Left ventricle myocardium inferior (tissue), 1 donor: ENCODE measurements at regions not wholly inside any gene's neighbourhood (a gene's known extent, or its start where the extent isn't known, plus 50 kb on each side); places are given as distances from the start of the nearest gene placed in this dataset.
"Not testable (repeated sequence)": the region's sequence is repeated elsewhere in the genome, so short reads cannot be mapped to it uniquely, and the experiment has no call there.

Experiments
- DNase-seq: peaks from one replicate; pipeline ENCODE4 v3.0.0-alpha.2; 2020
- H3K27ac ChIP-seq: fragments of 200-600 bp; replicated peaks from 2 replicates; pipeline ENCODE4 v1.8.0; 2021
- H3K27me3 ChIP-seq: fragments of 200-600 bp; 2 replicates; pipeline ENCODE4 v1.8.0; 2021; ENCODE audit warnings: low read depth
- H3K36me3 ChIP-seq: fragments of 200-600 bp; 2 replicates; pipeline ENCODE4 v1.8.0; 2021
- H3K4me1 ChIP-seq: fragments of 200-600 bp; 2 replicates; pipeline ENCODE4 v1.8.0; 2021
- H3K4me3 ChIP-seq: fragments of 200-600 bp; 2 replicates; pipeline ENCODE4 v1.8.0; 2021; ENCODE audit warnings: mild to moderate bottlenecking, moderate library complexity
- H3K9me3 ChIP-seq: fragments of 200-600 bp; replicated peaks from 2 replicates; pipeline ENCODE4 v1.8.0; 2021
- intact Hi-C: fragments of 100-400 bp; cut with micrococcal nuclease; formaldehyde crosslinking; loops from one replicate; pipeline ENCODE4 v1.11.0; 2022
- TF ChIP-seq, protein P1 (sequence below): fragments of 200-600 bp; IDR thresholded peaks from 2 replicates; pipeline ENCODE4 v1.8.0; 2021; ENCODE audit warnings: antibody characterized with exemption, mild to moderate bottlenecking, borderline replicate concordance
- donor health status: DM: no; HTN: yes; CAD: no; lungs with severe emphysema.

- Histone ChIP-seq H3K4me1 (no peaks in the 10 kb centered on the region), H3K4me3 (no peak overlapping the region), H3K27me3 (no peaks in the 10 kb centered on the region), H3K9me3 (peaks cover 17% of the 10 kb centered on the region), H3K36me3 (no peaks in the 10 kb centered on the region), H3K27ac (no peak overlapping the region)
- intact Hi-C loops: no loop called here
- TF ChIP-seq, protein P1, sequence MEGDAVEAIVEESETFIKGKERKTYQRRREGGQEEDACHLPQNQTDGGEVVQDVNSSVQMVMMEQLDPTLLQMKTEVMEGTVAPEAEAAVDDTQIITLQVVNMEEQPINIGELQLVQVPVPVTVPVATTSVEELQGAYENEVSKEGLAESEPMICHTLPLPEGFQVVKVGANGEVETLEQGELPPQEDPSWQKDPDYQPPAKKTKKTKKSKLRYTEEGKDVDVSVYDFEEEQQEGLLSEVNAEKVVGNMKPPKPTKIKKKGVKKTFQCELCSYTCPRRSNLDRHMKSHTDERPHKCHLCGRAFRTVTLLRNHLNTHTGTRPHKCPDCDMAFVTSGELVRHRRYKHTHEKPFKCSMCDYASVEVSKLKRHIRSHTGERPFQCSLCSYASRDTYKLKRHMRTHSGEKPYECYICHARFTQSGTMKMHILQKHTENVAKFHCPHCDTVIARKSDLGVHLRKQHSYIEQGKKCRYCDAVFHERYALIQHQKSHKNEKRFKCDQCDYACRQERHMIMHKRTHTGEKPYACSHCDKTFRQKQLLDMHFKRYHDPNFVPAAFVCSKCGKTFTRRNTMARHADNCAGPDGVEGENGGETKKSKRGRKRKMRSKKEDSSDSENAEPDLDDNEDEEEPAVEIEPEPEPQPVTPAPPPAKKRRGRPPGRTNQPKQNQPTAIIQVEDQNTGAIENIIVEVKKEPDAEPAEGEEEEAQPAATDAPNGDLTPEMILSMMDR: no peak
- DNase-seq: no peak
These were observed 102.9 kb upstream of the BMP2 start for GRCh38 chr20:6664574-6664973.

DNA sequence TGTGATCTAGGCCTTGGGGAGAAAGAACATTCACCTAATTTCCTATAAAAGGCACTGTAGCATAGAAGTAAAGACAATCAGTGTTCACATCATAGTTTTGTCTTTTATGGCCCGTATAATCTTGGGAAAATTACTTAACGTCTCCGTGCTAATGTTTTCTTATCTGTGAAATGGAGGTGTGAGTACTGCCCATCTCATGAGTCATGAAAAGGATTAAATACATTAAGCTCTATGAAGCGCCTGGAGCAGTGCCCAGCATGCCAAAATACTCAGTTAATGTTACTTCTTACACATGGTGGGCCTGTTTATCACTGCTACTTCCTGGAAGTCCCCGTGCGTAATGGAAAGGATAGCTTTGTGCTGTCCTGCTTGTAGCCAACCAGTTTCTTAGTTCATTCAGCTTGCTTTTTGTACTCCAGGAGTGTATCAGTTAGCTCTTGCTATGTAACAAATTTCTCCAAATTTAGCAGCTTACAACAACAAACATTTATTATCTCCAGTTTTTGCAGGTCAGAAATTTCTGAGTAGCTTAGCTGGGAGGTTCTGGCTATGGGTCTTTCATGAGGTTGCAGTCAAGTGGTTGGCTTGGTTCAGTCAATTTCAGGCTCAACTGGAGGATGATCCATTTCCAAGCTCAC, 103.6 kb upstream of the BMP2 start:
- TF ChIP-seq, protein P1: no peak
- Histone ChIP-seq H3K4me1 (no peaks in the 10 kb centered on the region), H3K4me3 (no peak overlapping the region), H3K36me3 (no peaks in the 10 kb centered on the region), H3K27me3 (no peaks in the 10 kb centered on the region), H3K27ac (no peak overlapping the region), H3K9me3 (peaks cover 17% of the 10 kb centered on the region)
- DNase-seq: no peak
- intact Hi-C loops: no loop called here

DNA sequence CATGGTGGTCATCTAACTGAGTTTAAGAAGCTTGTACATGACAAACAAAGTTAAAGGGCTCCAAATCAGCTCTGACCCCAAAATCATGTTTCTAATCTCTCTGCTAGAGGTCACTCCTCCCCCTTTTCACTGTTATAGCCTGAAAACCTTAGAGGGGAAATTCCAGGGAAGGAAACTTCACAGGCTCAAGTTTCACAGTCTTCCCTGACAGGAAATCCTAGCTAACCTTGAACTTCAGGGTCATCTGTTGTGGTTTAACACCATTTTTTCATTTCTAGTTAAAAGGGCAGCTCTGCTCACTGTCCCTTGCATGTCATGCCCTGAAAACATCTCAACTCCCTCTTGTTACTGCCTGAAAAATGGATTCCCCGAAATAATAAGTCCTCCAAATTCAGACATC, 104.4 kb upstream of the BMP2 start:
- Histone ChIP-seq H3K9me3 (peaks cover 17% of the 10 kb centered on the region), H3K27ac (no peak overlapping the region), H3K4me3 (no peak overlapping the region), H3K27me3 (no peaks in the 10 kb centered on the region), H3K4me1 (no peaks in the 10 kb centered on the region), H3K36me3 (no peaks in the 10 kb centered on the region)
- intact Hi-C loops: no loop called here
- no peak for DNase-seq
- TF ChIP-seq, protein P1: no peak

GRCh38 chr20:6662309-6662708, 105.2 kb upstream of the BMP2 start:
- TF ChIP-seq, protein P1: no peak
- H3K36me3 ChIP-seq: no peaks in the 10 kb centered on the region

GRCh38 chr20:6660441-6660840, 107.0 kb upstream of the BMP2 start:
- no peaks in the 10 kb centered on the region for H3K36me3 ChIP-seq

More at GRCh38 chr20:6662309-6662708, 105.2 kb upstream of the BMP2 start:
- Histone ChIP-seq H3K27ac (no peak overlapping the region), H3K9me3 (peaks cover 17% of the 10 kb centered on the region), H3K4me3 (no peak overlapping the region), H3K27me3 (no peaks in the 10 kb centered on the region), H3K4me1 (no peaks in the 10 kb centered on the region)
- no peak for DNase-seq
- intact Hi-C loops: no loop called here

GRCh38 chr20:6658909-6659308, 108.6 kb upstream of the BMP2 start:
- H3K4me1 ChIP-seq, H3K4me3 ChIP-seq, intact Hi-C loops, H3K27ac ChIP-seq, DNase-seq, H3K36me3 ChIP-seq, H3K27me3 ChIP-seq: not testable (repeated sequence)
- peaks cover 13% of the 10 kb centered on the region for H3K9me3 ChIP-seq

More at GRCh38 chr20:6660441-6660840, 107.0 kb upstream of the BMP2 start:
- Histone ChIP-seq H3K4me3 (no peak overlapping the region), H3K27ac (no peak overlapping the region), H3K4me1 (no peaks in the 10 kb centered on the region), H3K27me3 (no peaks in the 10 kb centered on the region), H3K9me3 (peaks cover 17% of the 10 kb centered on the region)
- TF ChIP-seq, protein P1: no peak
- no peak for DNase-seq
- intact Hi-C loops: no loop called here
